K562 (cell line): ENCODE measurements at regions not wholly inside any gene's neighbourhood (a gene's known extent, or its start where the extent isn't known, plus 50 kb on each side); places are given as distances from the start of the nearest gene placed in this dataset.

Source experiments
- E2F1 ChIP-seq: sonication (generic); formaldehyde crosslinking; IDR thresholded peaks from 2 replicates; pipeline ENCODE4 v1.8.1; 2023; ENCODE audit warnings: mild to moderate bottlenecking, missing genetic modification reagents, moderate library complexity
- E2F4 ChIP-seq: sonication (generic); formaldehyde crosslinking; IDR thresholded peaks from 2 replicates; pipeline ENCODE4 v1.8.0; 2022; ENCODE audit warnings: mild to moderate bottlenecking, low read depth, missing genetic modification reagents
- FOSL1 ChIP-seq: fragments of 200-800 bp; sonication (Bioruptor generic); conservative IDR thresholded peaks from 2 replicates; pipeline ENCODE4 v1.6.1; 2016; ENCODE audit warnings: missing genetic modification characterization, missing compliant biosample characterization
- HMBOX1 ChIP-seq: sonication (generic); IDR thresholded peaks from 2 replicates; pipeline ENCODE4 v1.6.1; 2016
- POLR2AphosphoS5 ChIP-seq: IDR thresholded peaks from 2 replicates; pipeline ENCODE4 v1.6.1; 2011; ENCODE audit warnings: mild to moderate bottlenecking, low read depth, low read length, moderate library complexity; ENCODE audit not compliant: control insufficient read depth, insufficient read depth
- SRSF1 ChIP-seq: fragments of 200-400 bp; formaldehyde crosslinking; IDR thresholded peaks from 2 replicates; pipeline ENCODE4 v1.6.1; 2017; ENCODE audit warnings: mild to moderate bottlenecking, low read depth, low read length, moderate library complexity
- TBL1XR1 ChIP-seq, 2 experiments: IDR thresholded peaks; 2 replicates each; pipeline ENCODE4 v1.6.1; 2012; ENCODE audit warnings: improper control_type of control experiment in 2 of 2, low read length in 2 of 2, mild to moderate bottlenecking in 1 of 2
- ZNF639 ChIP-seq, 2 experiments: fragments of 200-800 bp in 1 of 2; sonication (Bioruptor generic) in 1 of 2; sonication (generic) in 1 of 2; formaldehyde crosslinking in 1 of 2; IDR thresholded peaks in 1 of 2; conservative IDR thresholded peaks in 1 of 2; 2 replicates each; pipeline versions ENCODE4 v1.5.0 to v1.6.1; 2016 to 2020; ENCODE audit warnings: missing compliant biosample characterization in 1 of 2, missing genetic modification characterization in 1 of 2, missing genetic modification reagents in 1 of 2

- TF ChIP-seq TBL1XR1 (IDR thresholded peaks at IDR 0.05; ENCODE audit: low read length in 2 of 2) (no peak), E2F4 (no peak), FOSL1 (tag) (no peak), POLR2AphosphoS5 (no peak), E2F1 (CRISPR knock-in tag) (no peak), HMBOX1 (no peak), SRSF1 (no peak), ZNF639 (CRISPR knock-in tag; conservative IDR thresholded peaks at IDR 0.05 in 1 of 2, IDR thresholded peaks at IDR 0.05 in 1 of 2) (no peak)
Observed at GRCh38 chr4:14446904-14447303, 555.4 kb upstream of the CPEB2 start (continued).
